ENCODE measurements at regions not wholly inside any gene's neighbourhood (a gene's known extent, or its start where the extent isn't known, plus 50 kb on each side); places are given as distances from the start of the nearest gene placed in this dataset.

GRCh38 chr18:25455159-25455558, 103.2 kb upstream of the ZNF521 start:
- no peak for TF ChIP-seq CTCF (IDR thresholded peaks at IDR 0.05)
- no peaks in the 10 kb centered on the region for H3K36me3 ChIP-seq (ENCODE audit: control insufficient read depth, insufficient read depth, low read length)
- no peaks in the 10 kb centered on the region for H3K4me1 Mint-ChIP-seq
- H3K27me3 ChIP-seq (ENCODE audit: control insufficient read depth, insufficient read depth, low read length), result no peaks in the 10 kb centered on the region
- H3K9me3 ChIP-seq (ENCODE audit: control insufficient read depth, insufficient read depth, low read length), result no peaks in the 10 kb centered on the region
- peaks cover 2 to 21% of the 10 kb centered on the region in 2 donors for H3K27me3 Mint-ChIP-seq (ENCODE audit: low read depth in 2 of 2)
- ATAC-seq (no peak), DNase-seq (no peak)
- H3K27ac ChIP-seq (ENCODE audit: low read length), result no peak overlapping the region
- 88% methylated on average over 1 of the region's 1 CpG for WGBS (ENCODE audit: insufficient coverage)
- H3K9me3 Mint-ChIP-seq, result peaks cover under 1 to 5% of the 10 kb centered on the region in 2 donors
- H3K4me1 ChIP-seq (ENCODE audit: control insufficient read depth, insufficient read depth, low read length), result no peaks in the 10 kb centered on the region
- no peak overlapping the region for H3K4me3 Mint-ChIP-seq
- no peak overlapping the region for H3K4me3 ChIP-seq (ENCODE audit: low read length)
- intact Hi-C loops (cut with micrococcal nuclease), result no loop called here
- no peaks in the 10 kb centered on the region for H3K36me3 Mint-ChIP-seq
- no peak overlapping the region for H3K27ac Mint-ChIP-seq

- 89% methylated on average over 3 of the region's 3 CpGs for WGBS (ENCODE audit: insufficient coverage)
- Mint-ChIP-seq H3K4me3 (no peak overlapping the region), H3K9me3 (peaks cover 0 to 4% of the 10 kb centered on the region in 2 donors), H3K27me3 (ENCODE audit: low read depth in 2 of 2) (peaks cover 2 to 21% of the 10 kb centered on the region in 2 donors), H3K4me1 (no peaks in the 10 kb centered on the region), H3K36me3 (no peaks in the 10 kb centered on the region), H3K27ac (no peak overlapping the region)
- ATAC-seq, result no peak
- Histone ChIP-seq H3K27ac (ENCODE audit: low read length) (no peak overlapping the region), H3K36me3 (ENCODE audit: control insufficient read depth, insufficient read depth, low read length) (no peaks in the 10 kb centered on the region), H3K9me3 (ENCODE audit: control insufficient read depth, insufficient read depth, low read length) (no peaks in the 10 kb centered on the region), H3K4me1 (ENCODE audit: control insufficient read depth, insufficient read depth, low read length) (no peaks in the 10 kb centered on the region), H3K4me3 (ENCODE audit: low read length) (no peak overlapping the region), H3K27me3 (ENCODE audit: control insufficient read depth, insufficient read depth, low read length) (no peaks in the 10 kb centered on the region)
- no peak for DNase-seq
- intact Hi-C loops (cut with micrococcal nuclease), result no loop called here
- TF ChIP-seq CTCF (IDR thresholded peaks at IDR 0.05), result no peak
Measured at GRCh38 chr18:25454730-25455129, 102.8 kb upstream of the ZNF521 start.

GRCh38 chr18:25454270-25454659, 102.3 kb upstream of the ZNF521 start:
- no peak for TF ChIP-seq CTCF (IDR thresholded peaks at IDR 0.05)
- no peak for DNase-seq
- no peak overlapping the region for H3K27ac Mint-ChIP-seq

GRCh38 chr18:25453556-25454269, 101.7 kb upstream of the ZNF521 start:
- Histone ChIP-seq H3K27ac (ENCODE audit: low read length) (no peak overlapping the region), H3K4me1 (ENCODE audit: control insufficient read depth, insufficient read depth, low read length) (no peaks in the 10 kb centered on the region), H3K36me3 (ENCODE audit: control insufficient read depth, insufficient read depth, low read length) (no peaks in the 10 kb centered on the region), H3K4me3 (ENCODE audit: low read length) (no peak overlapping the region), H3K9me3 (ENCODE audit: control insufficient read depth, insufficient read depth, low read length) (no peaks in the 10 kb centered on the region), H3K27me3 (ENCODE audit: control insufficient read depth, insufficient read depth, low read length) (no peaks in the 10 kb centered on the region)
- Mint-ChIP-seq H3K27me3 (ENCODE audit: low read depth in 2 of 2) (peaks cover 0 to 21% of the 10 kb centered on the region in 2 donors), H3K27ac (no peak overlapping the region), H3K4me3 (no peak overlapping the region), H3K4me1 (no peaks in the 10 kb centered on the region), H3K36me3 (no peaks in the 10 kb centered on the region), H3K9me3 (peaks cover 0 to 4% of the 10 kb centered on the region in 2 donors)
- no peak for DNase-seq
- 90% methylated on average over 5 of the region's 7 CpGs for WGBS (ENCODE audit: insufficient coverage)
- intact Hi-C loops (cut with micrococcal nuclease), result no loop called here
- ATAC-seq, result no peak
- no peak for TF ChIP-seq CTCF (IDR thresholded peaks at IDR 0.05)

More at GRCh38 chr18:25454270-25454659, 102.3 kb upstream of the ZNF521 start:
- H3K4me3 ChIP-seq (ENCODE audit: low read length), result no peak overlapping the region
- H3K36me3 ChIP-seq (ENCODE audit: control insufficient read depth, insufficient read depth, low read length), result no peaks in the 10 kb centered on the region
- no peaks in the 10 kb centered on the region for H3K4me1 ChIP-seq (ENCODE audit: control insufficient read depth, insufficient read depth, low read length)
- Mint-ChIP-seq H3K4me3 (no peak overlapping the region), H3K4me1 (no peaks in the 10 kb centered on the region), H3K9me3 (peaks cover 0 to 4% of the 10 kb centered on the region in 2 donors), H3K36me3 (no peaks in the 10 kb centered on the region), H3K27me3 (ENCODE audit: low read depth in 2 of 2) (peaks cover 2 to 21% of the 10 kb centered on the region in 2 donors)
- intact Hi-C loops (cut with micrococcal nuclease), result no loop called here
- no peaks in the 10 kb centered on the region for H3K27me3 ChIP-seq (ENCODE audit: control insufficient read depth, insufficient read depth, low read length)
- H3K27ac ChIP-seq (ENCODE audit: low read length), result no peak overlapping the region
- no peak for ATAC-seq
- WGBS (ENCODE audit: insufficient coverage), result 90% methylated on average over 2 of the region's 4 CpGs
- H3K9me3 ChIP-seq (ENCODE audit: control insufficient read depth, insufficient read depth, low read length), result no peaks in the 10 kb centered on the region

All from natural killer cell (primary cell).